ENCODE measurements at regions not wholly inside any gene's neighbourhood (a gene's known extent, or its start where the extent isn't known, plus 50 kb on each side); places are given as distances from the start of the nearest gene placed in this dataset.

DNA sequence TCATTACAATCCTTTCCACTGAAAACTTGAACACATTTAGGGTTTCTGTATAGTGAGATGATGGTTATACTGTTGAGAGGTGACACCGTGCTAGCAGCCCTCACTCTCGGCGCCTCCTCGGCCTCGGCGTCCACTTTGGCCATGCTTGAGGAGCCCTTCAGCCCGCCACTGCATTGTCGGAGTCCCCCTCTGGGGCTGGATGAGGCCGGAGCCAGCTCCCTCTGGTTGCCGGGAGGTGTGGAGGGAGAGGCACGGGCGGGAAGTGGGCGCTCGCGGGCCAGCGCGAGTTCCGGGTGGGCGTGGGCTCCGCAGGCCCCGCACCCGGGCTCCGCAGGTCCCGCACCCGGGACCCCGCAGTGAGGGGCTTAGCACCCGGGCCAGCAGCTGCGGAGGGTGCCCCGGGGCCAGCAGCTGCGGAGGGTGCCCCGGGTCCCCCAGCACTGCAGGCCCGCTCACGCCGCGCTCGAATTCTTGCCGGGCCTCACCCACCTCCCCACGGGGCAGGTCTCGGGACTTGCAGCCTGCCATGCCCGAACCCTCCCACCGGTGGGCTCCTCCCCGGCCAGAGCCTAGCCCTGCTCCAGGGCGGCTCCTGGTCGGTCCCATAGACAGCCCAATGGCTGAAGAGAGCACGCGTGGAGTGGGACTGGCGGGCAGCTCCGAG is 145.9 kb upstream of the ZNF608 start:
- no peak overlapping the region for H4K91ac ChIP-seq (ENCODE audit: low read depth, low read length)
- H3K4ac ChIP-seq (ENCODE audit: low read depth, low read length): no peak overlapping the region
- no peak overlapping the region for H3K4me2 ChIP-seq (ENCODE audit: low read length)
- no peak overlapping the region for H2AK5ac ChIP-seq (ENCODE audit: low read length)
- H3K27me3 ChIP-seq (ENCODE audit: insufficient read depth, low read length): no peaks in the 10 kb centered on the region
- peaks cover 2% of the 10 kb centered on the region for H3K9me3 ChIP-seq (ENCODE audit: insufficient read depth, low read depth, low read length)
- H3K79me2 ChIP-seq (ENCODE audit: control insufficient read depth, insufficient read depth, low read length, poor library complexity): no peaks in the 10 kb centered on the region
- WGBS (ENCODE audit: extremely low coverage, insufficient coverage, insufficient read length): no CpG with 5 or more reads among the region's 48 CpGs
- no peak overlapping the region for H2AFZ ChIP-seq (ENCODE audit: insufficient read depth, low read length, poor library complexity)
- no peak overlapping the region for H4K8ac ChIP-seq (ENCODE audit: low read depth, low read length)
- H3K27ac ChIP-seq (ENCODE audit: low read depth, low read length): no peak overlapping the region
- H3K9ac ChIP-seq (ENCODE audit: low read length): no peak overlapping the region
- no peak overlapping the region for H4K12ac ChIP-seq (ENCODE audit: low read depth, low read length)
- H2BK12ac ChIP-seq (ENCODE audit: low read length): no peak overlapping the region
- H3K36me3 ChIP-seq (ENCODE audit: control insufficient read depth in 1 of 2, insufficient read depth in 2 of 2, low read length in 2 of 2): no peaks in the 10 kb centered on the region
- H3K79me1 ChIP-seq (ENCODE audit: low read length): no peaks in the 10 kb centered on the region
- H3K23ac ChIP-seq (ENCODE audit: low read length): no peak overlapping the region
- H2BK5ac ChIP-seq (ENCODE audit: low read depth, low read length, poor library complexity): no peak overlapping the region
- no peak overlapping the region for H2BK120ac ChIP-seq (ENCODE audit: insufficient read depth, low read length, poor library complexity)
- H3K14ac ChIP-seq (ENCODE audit: low read length): no peak overlapping the region
- H3K4me1 ChIP-seq (ENCODE audit: control insufficient read depth in 1 of 2, insufficient read depth in 2 of 2, low read length in 2 of 2): peaks cover 0 to 6% of the 10 kb centered on the region in 2 experiments
- no peak overlapping the region for H3K18ac ChIP-seq (ENCODE audit: low read length)
- no peak for DNase-seq
- H3K4me3 ChIP-seq (ENCODE audit: low read depth, low read length): no peak overlapping the region

DNA sequence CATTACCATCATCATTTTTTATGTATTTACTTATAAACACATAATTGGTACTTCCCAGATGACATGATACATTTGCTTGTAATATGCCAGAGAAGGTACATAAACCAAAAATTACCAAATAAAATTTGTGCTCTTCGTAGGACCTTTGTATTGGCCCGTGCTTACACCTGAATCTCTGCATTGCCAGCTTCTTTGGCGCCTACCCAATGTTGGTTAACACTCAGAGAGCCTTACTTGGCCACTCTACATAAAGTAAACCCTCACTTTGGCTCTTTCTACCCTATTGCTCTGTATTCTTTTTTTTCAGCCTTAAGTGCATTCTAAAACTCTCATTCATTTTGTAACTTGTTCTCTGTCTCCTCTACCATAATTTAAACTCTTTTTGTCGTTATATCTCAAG is 148.1 kb upstream of the ZNF608 start:
- Histone ChIP-seq H4K8ac (ENCODE audit: low read depth, low read length) (no peak overlapping the region), H3K23ac (ENCODE audit: low read length) (no peak overlapping the region), H3K4me2 (ENCODE audit: low read length) (no peak overlapping the region), H3K18ac (ENCODE audit: low read length) (no peak overlapping the region), H3K36me3 (ENCODE audit: control insufficient read depth in 1 of 2, insufficient read depth in 2 of 2, low read length in 2 of 2) (no peaks in the 10 kb centered on the region), H3K27ac (ENCODE audit: low read depth, low read length) (no peak overlapping the region), H3K79me1 (ENCODE audit: low read length) (no peaks in the 10 kb centered on the region), H3K9me3 (ENCODE audit: insufficient read depth, low read depth, low read length) (peaks cover 2% of the 10 kb centered on the region), H2AFZ (ENCODE audit: insufficient read depth, low read length, poor library complexity) (no peak overlapping the region), H4K91ac (ENCODE audit: low read depth, low read length) (no peak overlapping the region), H3K9ac (ENCODE audit: low read length) (no peak overlapping the region), H3K4ac (ENCODE audit: low read depth, low read length) (no peak overlapping the region), H2BK120ac (ENCODE audit: insufficient read depth, low read length, poor library complexity) (no peak overlapping the region), H3K79me2 (ENCODE audit: control insufficient read depth, insufficient read depth, low read length, poor library complexity) (no peaks in the 10 kb centered on the region), H4K12ac (ENCODE audit: low read depth, low read length) (no peak overlapping the region), H2BK5ac (ENCODE audit: low read depth, low read length, poor library complexity) (no peak overlapping the region), H3K4me1 (ENCODE audit: control insufficient read depth in 1 of 2, insufficient read depth in 2 of 2, low read length in 2 of 2) (no peaks in the 10 kb centered on the region), H3K4me3 (ENCODE audit: low read depth, low read length) (no peak overlapping the region), H3K27me3 (ENCODE audit: insufficient read depth, low read length) (no peaks in the 10 kb centered on the region), H2BK12ac (ENCODE audit: low read length) (no peak overlapping the region), H3K14ac (ENCODE audit: low read length) (no peak overlapping the region), H2AK5ac (ENCODE audit: low read length) (no peak overlapping the region)
- no peak for DNase-seq
- WGBS (ENCODE audit: extremely low coverage, insufficient coverage, insufficient read length): no CpG with 5 or more reads among the region's 4 CpGs

DNA sequence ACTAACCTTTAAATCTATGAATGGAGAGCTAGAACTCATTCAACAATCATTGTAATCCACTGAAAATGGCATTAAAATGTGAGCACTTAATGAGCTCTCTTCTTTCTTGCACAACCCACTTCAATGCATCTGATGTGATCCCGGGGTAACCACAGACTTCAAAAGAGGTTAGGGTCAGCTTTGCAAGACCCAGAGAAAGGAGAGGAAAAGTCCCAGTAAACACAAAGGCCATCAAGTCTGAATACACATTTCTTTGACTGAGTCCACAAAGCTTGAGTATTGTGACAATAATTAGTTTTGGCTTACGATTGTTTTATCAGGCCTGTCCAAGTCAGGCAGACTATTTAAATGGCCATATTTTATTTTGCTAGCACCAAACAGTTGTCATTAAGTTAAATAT is 148.8 kb upstream of the ZNF608 start:
- H3K36me3 ChIP-seq (ENCODE audit: control insufficient read depth in 1 of 2, insufficient read depth in 2 of 2, low read length in 2 of 2): no peaks in the 10 kb centered on the region
- H3K4ac ChIP-seq (ENCODE audit: low read depth, low read length): no peak overlapping the region
- no peak overlapping the region for H3K14ac ChIP-seq (ENCODE audit: low read length)
- no peak overlapping the region for H2BK5ac ChIP-seq (ENCODE audit: low read depth, low read length, poor library complexity)
- H3K27ac ChIP-seq (ENCODE audit: low read depth, low read length): no peak overlapping the region
- no peak overlapping the region for H2AK5ac ChIP-seq (ENCODE audit: low read length)
- H4K8ac ChIP-seq (ENCODE audit: low read depth, low read length): no peak overlapping the region
- peaks cover 2% of the 10 kb centered on the region for H3K9me3 ChIP-seq (ENCODE audit: insufficient read depth, low read depth, low read length)
- H3K4me2 ChIP-seq (ENCODE audit: low read length): no peak overlapping the region
- H2AFZ ChIP-seq (ENCODE audit: insufficient read depth, low read length, poor library complexity): no peak overlapping the region
- no peak overlapping the region for H2BK120ac ChIP-seq (ENCODE audit: insufficient read depth, low read length, poor library complexity)
- H3K79me1 ChIP-seq (ENCODE audit: low read length): no peaks in the 10 kb centered on the region
- no peak overlapping the region for H3K18ac ChIP-seq (ENCODE audit: low read length)
- no peak overlapping the region for H3K4me3 ChIP-seq (ENCODE audit: low read depth, low read length)
- DNase-seq: no peak
- no peaks in the 10 kb centered on the region for H3K4me1 ChIP-seq (ENCODE audit: control insufficient read depth in 1 of 2, insufficient read depth in 2 of 2, low read length in 2 of 2)
- no peak overlapping the region for H4K91ac ChIP-seq (ENCODE audit: low read depth, low read length)
- H3K9ac ChIP-seq (ENCODE audit: low read length): no peak overlapping the region
- WGBS (ENCODE audit: extremely low coverage, insufficient coverage, insufficient read length): no CpG with 5 or more reads among the region's 2 CpGs
- no peak overlapping the region for H4K12ac ChIP-seq (ENCODE audit: low read depth, low read length)
- no peak overlapping the region for H2BK12ac ChIP-seq (ENCODE audit: low read length)
- no peaks in the 10 kb centered on the region for H3K27me3 ChIP-seq (ENCODE audit: insufficient read depth, low read length)
- no peaks in the 10 kb centered on the region for H3K79me2 ChIP-seq (ENCODE audit: control insufficient read depth, insufficient read depth, low read length, poor library complexity)
- no peak overlapping the region for H3K23ac ChIP-seq (ENCODE audit: low read length)

DNA sequence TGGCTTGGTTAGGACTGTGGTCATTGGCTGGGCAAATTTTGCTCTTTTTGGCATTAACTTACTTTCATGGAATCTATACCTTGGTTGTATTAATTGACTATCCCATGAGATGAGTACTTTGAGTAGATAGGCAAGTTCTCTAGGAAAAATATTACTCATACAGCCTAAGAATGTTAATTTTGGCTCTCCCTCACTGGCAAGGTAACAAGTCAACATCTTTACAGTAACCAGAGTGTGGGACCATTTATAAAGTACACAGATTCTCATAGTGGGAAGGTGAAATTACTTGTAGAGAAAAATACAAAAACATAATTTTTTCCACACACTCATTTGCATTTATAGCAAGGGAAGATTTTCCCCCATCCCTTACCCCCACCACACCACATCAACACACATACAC is 154.6 kb upstream of the ZNF608 start:
- Histone ChIP-seq H2BK120ac (ENCODE audit: insufficient read depth, low read length, poor library complexity) (no peak overlapping the region), H3K9ac (ENCODE audit: low read length) (no peak overlapping the region), H3K27ac (ENCODE audit: low read depth, low read length) (no peak overlapping the region), H3K14ac (ENCODE audit: low read length) (no peak overlapping the region), H4K8ac (ENCODE audit: low read depth, low read length) (no peak overlapping the region), H2AFZ (ENCODE audit: insufficient read depth, low read length, poor library complexity) (no peak overlapping the region), H3K4me3 (ENCODE audit: low read depth, low read length) (no peak overlapping the region), H3K4ac (ENCODE audit: low read depth, low read length) (no peak overlapping the region), H3K9me3 (ENCODE audit: insufficient read depth, low read depth, low read length) (no peaks in the 10 kb centered on the region), H3K27me3 (ENCODE audit: insufficient read depth, low read length) (no peaks in the 10 kb centered on the region), H4K91ac (ENCODE audit: low read depth, low read length) (no peak overlapping the region), H3K4me1 (ENCODE audit: control insufficient read depth in 1 of 2, insufficient read depth in 2 of 2, low read length in 2 of 2) (no peaks in the 10 kb centered on the region), H3K18ac (ENCODE audit: low read length) (no peak overlapping the region), H2BK5ac (ENCODE audit: low read depth, low read length, poor library complexity) (no peak overlapping the region), H3K36me3 (ENCODE audit: control insufficient read depth in 1 of 2, insufficient read depth in 2 of 2, low read length in 2 of 2) (no peaks in the 10 kb centered on the region), H3K23ac (ENCODE audit: low read length) (no peak overlapping the region), H2AK5ac (ENCODE audit: low read length) (no peak overlapping the region), H2BK12ac (ENCODE audit: low read length) (no peak overlapping the region), H4K12ac (ENCODE audit: low read depth, low read length) (no peak overlapping the region), H3K4me2 (ENCODE audit: low read length) (no peak overlapping the region), H3K79me1 (ENCODE audit: low read length) (no peaks in the 10 kb centered on the region), H3K79me2 (ENCODE audit: control insufficient read depth, insufficient read depth, low read length, poor library complexity) (no peaks in the 10 kb centered on the region)
- no peak for DNase-seq
